HG02870 (cell line): ENCODE measurements at regions not wholly inside any gene's neighbourhood (a gene's known extent, or its start where the extent isn't known, plus 50 kb on each side); places are given as distances from the start of the nearest gene placed in this dataset.

Experiments used
- ATAC-seq: cut with Tn5 transposase; IDR thresholded peaks from one replicate; pipeline ENCODE4 v1.9.1; 2021; ENCODE audit warnings: mild to moderate bottlenecking, moderate library complexity; ENCODE audit not compliant: unreplicated experiment

- ATAC-seq: no peak
Observed at GRCh38 chr3:64464955-64465354, 222.8 kb downstream of the ADAMTS9 start.

- no peak for ATAC-seq
Observed at GRCh38 chr3:64463981-64464380, 223.8 kb downstream of the ADAMTS9 start.

DNA sequence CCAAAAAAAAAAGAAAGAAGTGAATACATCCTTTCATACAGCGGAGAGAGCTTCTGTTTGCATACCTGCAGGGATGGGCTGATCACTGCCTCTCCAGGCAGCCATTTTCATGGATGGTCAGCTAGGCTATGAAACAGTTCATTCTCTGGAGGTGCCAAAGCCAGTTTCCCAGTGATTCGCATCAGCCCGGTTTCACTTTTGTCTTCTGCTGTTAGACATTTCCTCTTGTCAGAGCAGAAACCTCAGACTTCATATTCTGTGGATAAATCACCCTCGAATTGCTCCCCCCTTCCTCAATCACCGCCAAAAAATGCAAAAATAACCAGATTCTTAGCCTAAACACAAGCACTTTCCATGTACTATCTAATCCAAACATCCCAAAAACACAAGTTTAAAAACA lies 225.6 kb downstream of the ADAMTS9 start:
- no peak for ATAC-seq

GRCh38 chr3:64460877-64461276 lies 226.9 kb downstream of the ADAMTS9 start:
- ATAC-seq: no peak

- ATAC-seq: no peak
Observed at GRCh38 chr3:64460141-64460730, 227.6 kb downstream of the ADAMTS9 start.

- ATAC-seq: no peak
Observed at GRCh38 chr3:64459711-64460110, 228.1 kb downstream of the ADAMTS9 start.

DNA sequence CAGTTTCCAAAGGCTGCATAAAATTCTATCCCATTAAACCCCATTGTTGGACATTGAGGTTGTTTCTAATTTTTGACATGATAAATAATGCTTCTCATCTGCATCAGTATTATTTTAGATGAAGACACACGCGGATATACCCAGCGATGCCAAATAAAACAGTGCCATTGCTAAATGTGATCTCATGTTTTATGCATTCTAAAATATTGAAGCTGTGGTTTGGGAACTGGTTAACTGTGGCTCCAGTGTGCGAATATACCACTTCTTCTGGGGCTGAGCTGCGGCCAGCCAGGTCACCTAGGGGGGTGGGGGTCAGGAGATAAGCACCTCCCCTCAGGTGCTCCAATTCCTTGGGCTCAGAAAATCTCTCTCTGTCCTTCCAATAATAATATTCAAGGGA lies 230.0 kb downstream of the ADAMTS9 start:
- no peak for ATAC-seq

DNA sequence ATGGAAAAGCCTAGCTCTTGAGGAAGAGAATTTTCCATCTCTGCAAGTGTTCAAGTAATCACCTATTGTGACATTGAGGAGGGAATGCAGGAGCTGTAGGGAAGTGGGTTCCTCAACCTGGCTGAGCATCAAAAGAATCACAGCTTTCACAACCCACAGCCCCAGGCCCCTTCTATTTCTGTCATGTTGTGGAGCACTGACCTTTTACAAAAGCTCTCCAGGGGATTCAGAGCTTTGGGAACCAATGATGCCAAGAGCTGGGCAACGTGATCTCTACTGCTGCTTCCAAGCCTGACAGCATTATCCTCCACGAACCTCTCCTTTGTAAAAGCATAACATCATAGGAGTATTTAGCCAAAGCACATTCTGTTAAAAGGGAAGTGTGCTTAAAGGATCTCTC lies 231.1 kb downstream of the ADAMTS9 start:
- no peak for ATAC-seq

DNA sequence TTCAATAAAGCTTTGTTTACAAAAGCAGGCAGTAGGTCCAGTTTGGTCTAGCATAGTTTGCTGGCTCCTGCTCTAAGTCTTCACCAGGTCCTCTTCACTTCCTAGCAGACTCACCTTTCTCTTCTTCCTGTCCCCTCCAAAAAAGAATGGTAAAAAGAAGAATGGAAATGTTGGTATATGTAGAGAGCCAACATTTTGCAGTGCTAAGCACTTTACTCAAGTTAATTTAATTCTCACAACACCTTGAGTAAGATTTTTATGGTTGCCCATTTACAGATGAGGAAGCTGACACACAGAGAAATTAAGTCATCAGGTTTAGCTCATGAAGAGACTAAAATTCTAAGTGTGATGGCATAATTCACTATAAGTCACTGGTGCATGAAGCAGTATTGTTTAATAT lies 230.1 kb upstream of the PRICKLE2 start:
- no peak for ATAC-seq

DNA sequence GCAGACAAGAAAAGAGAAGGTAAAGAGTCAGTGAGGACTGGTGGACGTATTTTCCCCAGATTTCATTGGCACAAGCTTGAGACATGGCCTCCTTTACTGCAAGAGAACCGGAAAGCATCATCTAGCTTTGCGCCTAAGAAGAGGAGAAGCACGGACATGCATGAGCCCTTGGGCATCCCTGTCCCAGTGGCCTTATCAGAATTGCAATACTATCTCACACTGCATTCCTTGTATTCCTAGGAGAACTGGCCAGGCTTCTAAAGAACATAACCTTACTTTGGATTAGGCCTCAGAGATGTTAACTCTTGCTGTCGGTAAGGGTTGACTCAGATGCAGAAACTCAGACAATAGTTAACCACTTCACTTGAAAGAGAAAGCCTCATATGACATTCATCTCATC lies 229.5 kb upstream of the PRICKLE2 start:
- ATAC-seq: no peak

GRCh38 chr3:64454179-64454578 lies 228.9 kb upstream of the PRICKLE2 start:
- peak; percentile 37 for ATAC-seq

DNA sequence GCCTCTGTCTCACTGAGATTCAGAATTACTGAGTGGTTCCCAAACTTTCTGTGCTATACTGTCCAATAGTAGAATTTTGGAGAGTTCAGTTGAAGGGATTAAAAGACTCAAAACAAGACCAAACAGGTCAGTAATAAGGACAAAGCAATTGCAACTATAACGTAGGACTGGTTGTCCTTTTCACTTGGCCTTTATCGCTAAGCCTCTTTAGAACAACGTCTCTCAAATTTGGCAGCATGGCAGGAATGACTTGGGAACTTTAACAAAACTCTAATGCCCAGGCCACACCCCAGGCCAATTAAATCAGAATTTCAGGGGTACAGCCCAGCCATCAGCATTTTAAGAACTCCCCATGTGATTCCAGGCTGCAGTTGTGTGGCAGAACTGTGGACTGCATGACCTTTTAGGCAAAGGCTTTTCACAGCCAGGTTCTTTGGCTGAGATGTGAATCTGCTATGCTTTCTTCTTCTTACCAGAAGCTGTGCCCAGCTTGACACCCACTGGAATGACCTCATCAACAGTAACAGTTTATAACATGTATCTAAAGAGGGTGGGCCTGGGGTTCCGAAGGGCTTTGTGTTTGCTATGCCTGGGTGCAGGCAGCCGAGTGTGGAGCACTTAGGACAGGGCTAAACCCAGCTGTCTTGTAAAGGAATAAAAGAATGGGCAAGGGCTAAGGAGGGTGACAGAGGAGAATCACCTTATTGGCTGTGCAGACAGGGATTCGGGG lies 226.2 kb upstream of the PRICKLE2 start:
- ATAC-seq: no peak

- ATAC-seq: peak; percentile 40
Observed at GRCh38 chr3:64450396-64450956, 225.2 kb upstream of the PRICKLE2 start.

GRCh38 chr3:64449026-64449425 lies 223.8 kb upstream of the PRICKLE2 start:
- peak; percentile 53 for ATAC-seq

GRCh38 chr3:64445944-64446300 lies 220.7 kb upstream of the PRICKLE2 start:
- ATAC-seq: no peak

GRCh38 chr3:64445109-64445943 lies 220.1 kb upstream of the PRICKLE2 start:
- ATAC-seq: no peak

DNA sequence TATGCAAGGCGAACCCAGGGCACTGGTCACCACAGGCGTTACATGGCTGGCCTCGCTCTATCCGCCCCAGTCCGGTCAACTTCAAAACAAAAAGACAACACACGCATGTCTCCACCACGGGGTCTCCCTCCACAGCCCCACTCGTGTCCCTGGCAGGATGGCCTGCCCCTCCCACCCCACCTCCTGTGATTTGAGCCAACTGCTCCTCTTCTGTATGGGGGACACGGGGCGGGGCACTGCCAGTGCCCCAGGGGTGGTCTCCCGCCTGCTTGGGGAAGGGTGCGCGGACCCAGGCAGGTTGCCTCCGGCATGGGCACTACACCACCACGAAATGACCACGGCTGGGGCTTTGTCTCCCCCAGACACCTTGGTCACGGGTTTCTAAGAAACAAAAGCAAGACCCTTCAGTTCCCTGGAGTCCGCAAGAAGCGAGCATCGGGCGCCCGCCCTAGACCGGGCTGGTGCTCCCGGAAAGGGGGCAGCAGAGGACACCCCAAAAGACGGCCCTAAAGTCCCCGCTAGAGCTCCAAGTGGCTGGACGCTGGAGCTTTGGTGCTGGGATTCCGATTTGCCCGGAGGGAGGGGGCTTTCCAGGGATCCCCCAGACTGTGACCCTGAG lies 219.3 kb upstream of the PRICKLE2 start:
- no peak for ATAC-seq

- no peak for ATAC-seq
Observed at GRCh38 chr3:64443546-64444381, 218.5 kb upstream of the PRICKLE2 start.

GRCh38 chr3:64441861-64442260 lies 216.6 kb upstream of the PRICKLE2 start:
- ATAC-seq: no peak

GRCh38 chr3:64440498-64440897 lies 215.2 kb upstream of the PRICKLE2 start:
- no peak for ATAC-seq
